Colonic mucosa (tissue), 4 donors: ENCODE measurements at regions not wholly inside any gene's neighbourhood (a gene's known extent, or its start where the extent isn't known, plus 50 kb on each side); places are given as distances from the start of the nearest gene placed in this dataset.

ENCODE experiments used
- DNase-seq: peaks from one replicate; pipeline ENCODE4 v3.0.0-alpha.2; 2020
- H3K27ac ChIP-seq: fragments of 200-600 bp; one replicate; pipeline ENCODE4 v1.8.0; 2021
- H3K27me3 ChIP-seq: fragments of 200-600 bp; one replicate; pipeline ENCODE4 v1.8.0; 2021
- H3K36me3 ChIP-seq: fragments of 200-600 bp; one replicate; pipeline ENCODE4 v1.8.0; 2021
- H3K4me1 ChIP-seq: fragments of 200-600 bp; one replicate; pipeline ENCODE4 v1.8.0; 2021; ENCODE audit warnings: mild to moderate bottlenecking
- H3K4me3 ChIP-seq: fragments of 200-600 bp; one replicate; pipeline ENCODE4 v1.8.0; 2021
- H3K9ac ChIP-seq, 2 donors: one replicate each; pipeline ENCODE4 v1.7.0; 2013; ENCODE audit warnings: control low read depth in 2 of 2, low read depth in 2 of 2, low read length in 2 of 2
- H3K9me3 ChIP-seq: fragments of 200-600 bp; one replicate; pipeline ENCODE4 v1.8.0; 2021
- intact Hi-C: fragments of 100-400 bp; cut with DNase I; formaldehyde crosslinking; loops from one replicate; pipeline ENCODE4 v1.14.1; 2022
- TF ChIP-seq, protein P1 (sequence below): fragments of 200-600 bp; IDR thresholded peaks from one replicate; pipeline ENCODE4 v1.8.0; 2022; ENCODE audit warnings: antibody characterized with exemption, mild to moderate bottlenecking
- donor health status: healthy.
- donor health status: DM: no; HTN: no; CAD: no.
- donor health status: DM: no; HTN: no; CAD: no.

DNA sequence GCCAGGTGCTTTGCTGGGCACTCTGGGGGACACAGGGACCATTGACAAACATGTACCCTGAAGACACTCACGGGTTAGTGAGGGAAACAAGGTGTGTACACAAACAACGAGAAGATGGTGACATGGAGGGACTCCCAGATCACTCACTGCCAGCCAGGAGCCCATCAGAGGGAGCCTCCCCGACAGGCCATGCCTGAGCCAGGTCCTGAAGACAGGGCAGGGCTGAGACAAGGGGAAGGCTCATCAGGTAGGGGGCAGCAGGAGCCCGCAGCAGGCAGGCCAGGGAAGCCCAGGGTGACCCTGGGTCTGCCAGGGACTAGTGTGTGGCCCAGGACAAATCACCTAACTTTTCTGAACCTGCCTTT is 127.9 kb downstream of the BUD13 start:
- Histone ChIP-seq H3K27ac (no peak overlapping the region), H3K36me3 (no peaks in the 10 kb centered on the region), H3K27me3 (no peaks in the 10 kb centered on the region), H3K9ac (no peak overlapping the region), H3K4me3 (no peak overlapping the region), H3K4me1 (no peaks in the 10 kb centered on the region), H3K9me3 (no peaks in the 10 kb centered on the region)
- intact Hi-C loops: no loop called here
- peak; percentile 2 for DNase-seq
- TF ChIP-seq, protein P1, sequence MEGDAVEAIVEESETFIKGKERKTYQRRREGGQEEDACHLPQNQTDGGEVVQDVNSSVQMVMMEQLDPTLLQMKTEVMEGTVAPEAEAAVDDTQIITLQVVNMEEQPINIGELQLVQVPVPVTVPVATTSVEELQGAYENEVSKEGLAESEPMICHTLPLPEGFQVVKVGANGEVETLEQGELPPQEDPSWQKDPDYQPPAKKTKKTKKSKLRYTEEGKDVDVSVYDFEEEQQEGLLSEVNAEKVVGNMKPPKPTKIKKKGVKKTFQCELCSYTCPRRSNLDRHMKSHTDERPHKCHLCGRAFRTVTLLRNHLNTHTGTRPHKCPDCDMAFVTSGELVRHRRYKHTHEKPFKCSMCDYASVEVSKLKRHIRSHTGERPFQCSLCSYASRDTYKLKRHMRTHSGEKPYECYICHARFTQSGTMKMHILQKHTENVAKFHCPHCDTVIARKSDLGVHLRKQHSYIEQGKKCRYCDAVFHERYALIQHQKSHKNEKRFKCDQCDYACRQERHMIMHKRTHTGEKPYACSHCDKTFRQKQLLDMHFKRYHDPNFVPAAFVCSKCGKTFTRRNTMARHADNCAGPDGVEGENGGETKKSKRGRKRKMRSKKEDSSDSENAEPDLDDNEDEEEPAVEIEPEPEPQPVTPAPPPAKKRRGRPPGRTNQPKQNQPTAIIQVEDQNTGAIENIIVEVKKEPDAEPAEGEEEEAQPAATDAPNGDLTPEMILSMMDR: no peak

- DNase-seq: peak; percentile 13
- intact Hi-C loops: no loop called here
- H3K4me1 ChIP-seq: no peaks in the 10 kb centered on the region
- H3K27me3 ChIP-seq: no peaks in the 10 kb centered on the region
- no peak overlapping the region for H3K4me3 ChIP-seq
- no peaks in the 10 kb centered on the region for H3K9me3 ChIP-seq
- H3K9ac ChIP-seq: no peak overlapping the region
- no peak overlapping the region for H3K27ac ChIP-seq
- TF ChIP-seq, protein P1: no peak
- H3K36me3 ChIP-seq: no peaks in the 10 kb centered on the region
These were observed 128.4 kb downstream of the BUD13 start for GRCh38 chr11:116644201-116644940.

DNA sequence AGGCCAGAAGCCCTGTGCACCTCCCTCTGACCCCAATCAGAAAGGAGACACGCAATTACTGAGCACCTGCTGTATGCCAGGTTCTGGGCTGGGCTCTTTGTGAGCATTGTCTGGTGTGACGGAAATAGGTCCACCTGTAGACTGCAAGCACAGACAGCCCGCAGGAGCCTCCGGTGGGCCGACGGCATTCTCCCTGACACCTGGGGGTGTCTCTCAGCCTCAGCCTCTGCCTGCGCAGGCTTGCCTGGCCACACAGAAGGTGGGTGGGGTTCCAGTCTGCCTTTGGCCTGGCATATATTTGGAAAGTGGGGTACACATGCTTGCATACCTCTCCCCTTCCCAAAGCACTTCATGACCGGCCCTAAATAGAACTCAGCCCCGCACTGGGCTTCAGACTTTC is 129.3 kb downstream of the BUD13 start:
- Histone ChIP-seq H3K4me3 (no peak overlapping the region), H3K27ac (no peak overlapping the region), H3K9ac (no peak overlapping the region), H3K36me3 (no peaks in the 10 kb centered on the region), H3K9me3 (no peaks in the 10 kb centered on the region), H3K4me1 (no peaks in the 10 kb centered on the region), H3K27me3 (no peaks in the 10 kb centered on the region)
- intact Hi-C loops: no loop called here
- TF ChIP-seq, protein P1: no peak
- peak; percentile 3 for DNase-seq

DNA sequence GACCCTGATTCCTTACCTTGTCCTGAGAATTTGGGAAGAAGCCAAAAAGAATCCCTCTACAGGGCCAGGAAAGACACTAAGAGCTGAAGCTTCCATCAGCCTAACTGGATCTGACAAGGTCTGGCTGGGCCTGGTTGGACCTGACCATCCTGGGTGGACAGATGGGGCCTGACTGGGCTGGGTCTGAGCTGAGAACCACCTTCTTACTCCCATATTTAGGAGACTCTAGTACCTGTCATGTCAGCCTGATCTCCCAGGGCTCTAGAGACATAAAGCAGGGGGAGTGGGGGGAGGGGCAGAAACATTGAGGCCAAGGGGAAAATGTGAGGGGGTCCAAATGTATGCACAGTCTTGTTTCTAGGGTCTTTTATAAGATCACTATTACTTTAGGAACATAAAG is 129.9 kb downstream of the BUD13 start:
- TF ChIP-seq, protein P1: no peak
- intact Hi-C loops: no loop called here

GRCh38 chr11:116642481-116642880 is 130.3 kb downstream of the BUD13 start:
- TF ChIP-seq, protein P1: no peak
- no peak overlapping the region for H3K27ac ChIP-seq

More for the DNA sequence above, 129.9 kb downstream of the BUD13 start:
- Histone ChIP-seq H3K4me1 (no peaks in the 10 kb centered on the region), H3K27me3 (no peaks in the 10 kb centered on the region), H3K9me3 (no peaks in the 10 kb centered on the region), H3K4me3 (no peak overlapping the region), H3K36me3 (no peaks in the 10 kb centered on the region), H3K27ac (no peak overlapping the region), H3K9ac (no peak overlapping the region)
- DNase-seq: peak; percentile 7

More at GRCh38 chr11:116642481-116642880, 130.3 kb downstream of the BUD13 start:
- no peak for DNase-seq
- no peaks in the 10 kb centered on the region for H3K9me3 ChIP-seq
- no peaks in the 10 kb centered on the region for H3K36me3 ChIP-seq
- intact Hi-C loops: no loop called here
- H3K4me3 ChIP-seq: no peak overlapping the region
- no peaks in the 10 kb centered on the region for H3K4me1 ChIP-seq
- no peak overlapping the region for H3K9ac ChIP-seq
- H3K27me3 ChIP-seq: no peaks in the 10 kb centered on the region
